VCaP (cell line): ENCODE measurements at regions not wholly inside any gene's neighbourhood (a gene's known extent, or its start where the extent isn't known, plus 50 kb on each side); places are given as distances from the start of the nearest gene placed in this dataset.
"Not testable (repeated sequence)": the region's sequence is repeated elsewhere in the genome, so short reads cannot be mapped to it uniquely, and the experiment has no call there.

ENCODE experiments used
- H3K27ac ChIP-seq: fragments of 450-650 bp; 2 replicates; pipeline ENCODE4 v1.5.1; 2017
- CTCF ChIP-seq: fragments of 450-650 bp; conservative IDR thresholded peaks from 2 replicates; pipeline ENCODE4 v1.5.1; 2017; ENCODE audit warnings: mild to moderate bottlenecking, moderate library complexity

GRCh38 chr6:120282005-120282404, 932.4 kb upstream of the MAN1A1 start:
- no peak overlapping the region for H3K27ac ChIP-seq
- no peak for TF ChIP-seq CTCF

- no peak overlapping the region for H3K27ac ChIP-seq
- TF ChIP-seq CTCF: no peak
These were observed 930.1 kb upstream of the MAN1A1 start for GRCh38 chr6:120279466-120280167.

- H3K27ac ChIP-seq: no peak overlapping the region
- no peak for TF ChIP-seq CTCF
These were observed 929.3 kb upstream of the MAN1A1 start for GRCh38 chr6:120278689-120279396.

GRCh38 chr6:120274547-120274946, 925.0 kb upstream of the MAN1A1 start:
- TF ChIP-seq CTCF: no peak
- H3K27ac ChIP-seq: no peak overlapping the region

GRCh38 chr6:120273411-120273810, 923.9 kb upstream of the MAN1A1 start:
- H3K27ac ChIP-seq: no peak overlapping the region
- no peak for TF ChIP-seq CTCF

- TF ChIP-seq CTCF: no peak
These were observed 922.5 kb upstream of the MAN1A1 start for GRCh38 chr6:120272038-120272437.

GRCh38 chr6:120268256-120268655, 918.7 kb upstream of the MAN1A1 start:
- not testable (repeated sequence) for H3K27ac ChIP-seq

More at GRCh38 chr6:120272038-120272437, 922.5 kb upstream of the MAN1A1 start:
- no peak overlapping the region for H3K27ac ChIP-seq

GRCh38 chr6:120262354-120262753, 912.8 kb upstream of the MAN1A1 start:
- no peak for TF ChIP-seq CTCF
- H3K27ac ChIP-seq: no peak overlapping the region
